ENCODE measurements at regions not wholly inside any gene's neighbourhood (a gene's known extent, or its start where the extent isn't known, plus 50 kb on each side); places are given as distances from the start of the nearest gene placed in this dataset.
A peak's percentile ranks its signal among the peaks of the same experiment; 100 is the strongest.

- Histone ChIP-seq H3K9ac (ENCODE audit: control insufficient read depth, insufficient read depth, low read length) (no peak overlapping the region), H4K20me1 (ENCODE audit: control insufficient read depth, insufficient read depth) (no peaks in the 10 kb centered on the region), H3K36me3 (ENCODE audit: control insufficient read depth in 2 of 2, insufficient read depth in 2 of 2, low read length in 1 of 2) (no peaks in the 10 kb centered on the region), H3K27me3 (replicated peaks in 1 of 2; ENCODE audit: control insufficient read depth in 2 of 2, insufficient read depth in 2 of 2, low read length in 1 of 2) (no peaks in the 10 kb centered on the region), H3K4me3 (no peak overlapping the region), H3K27ac (ENCODE audit: control insufficient read depth, insufficient read depth) (no peak overlapping the region), H3K4me2 (ENCODE audit: control insufficient read depth, insufficient read depth) (no peak overlapping the region), H2AFZ (ENCODE audit: control insufficient read depth, low read depth, low read length) (no peak overlapping the region), H3K79me2 (ENCODE audit: control insufficient read depth, insufficient read depth, low read length) (no peaks in the 10 kb centered on the region), H3K4me1 (ENCODE audit: control insufficient read depth, insufficient read depth, low read length) (no peaks in the 10 kb centered on the region), H3K9me3 (replicated peaks; ENCODE audit: control insufficient read depth, insufficient read depth, low read length) (no peaks in the 10 kb centered on the region)
- ATAC-seq (peak; percentile 91), FAIRE-seq (no peak), DNase-seq (ENCODE audit: low read depth, low spot score) (no peak)
- SMC1A ChIA-PET (ENCODE audit: uncharacterized antibody, unreplicated experiment): interaction anchor here (0.6 to 1.1 kb wide), 3 partner anchors 249 to 1671 kb away, joined by 3 to 4 read pairs (median 3); no protein-coding TSS in a partner anchor
- POLR2A ChIA-PET: no interaction called here
- no TSS peak for BruUV-seq (replicated peaks)
- WGBS (ENCODE audit: insufficient coverage, insufficient replicate concordance, low lambda C conversion rate, missing lambda C conversion rate): 16% methylated on average over 5 of the region's 5 CpGs
- in situ Hi-C loops (cut with MboI): loop anchor here (5.0 to 10.0 kb wide), 2 partner anchors 1671 to 1794 kb away; no protein-coding TSS in a partner anchor
- intact Hi-C loops (cut with micrococcal nuclease; ENCODE audit: unreplicated experiment): loop anchor here (10.0 kb wide), 1 partner anchor 1774 kb away; no protein-coding TSS in a partner anchor
- CTCF ChIA-PET: interaction anchor here (0.5 to 2.2 kb wide), 7 partner anchors 12 to 1671 kb away, joined by 3 to 9 read pairs (median 5); no protein-coding TSS in a partner anchor
- TF ChIP-seq E2F4 (IDR thresholded peaks at IDR 0.05; ENCODE audit: low read depth, low read length): no peak
- TF ChIP-seq BHLHE40 (IDR thresholded peaks at IDR 0.05; ENCODE audit: borderline replicate concordance in 1 of 2, low read depth in 2 of 2, low read length in 1 of 2): peak; percentile 53 to 55; a peak in 2 of 4 replicates
- TF ChIP-seq RAD21 (IDR thresholded peaks at IDR 0.05; ENCODE audit: insufficient read depth, low read depth, low read length): peak; percentile 84
- no peak for TF ChIP-seq SIN3A (IDR thresholded peaks at IDR 0.05; ENCODE audit: low read depth, low read length)
- peak; percentile 75 to 86 (median 83) for TF ChIP-seq CTCF (IDR thresholded peaks at IDR 0.05 in 2 of 3, conservative IDR thresholded peaks at IDR 0.05 in 1 of 3; ENCODE audit: control insufficient read depth in 2 of 3, extremely low read depth in 1 of 3, insufficient read depth in 1 of 3, low read depth in 3 of 3, low read length in 3 of 3)
- peak; percentile 46; the same call in 1 of the 2 replicates for TF ChIP-seq SMC3 (IDR thresholded peaks at IDR 0.05; ENCODE audit: borderline replicate concordance, low read length)
- RAD21 ChIA-PET (ENCODE audit: unreplicated experiment): interaction anchor here (1.1 to 1.2 kb wide), 2 partner anchors 10 to 1671 kb away, joined by 3 to 6 read pairs; no protein-coding TSS in a partner anchor
These were observed 74.6 kb downstream of the DMRTA2 start for GRCh38 chr1:50348449-50349241.

Measured in GM12878 (cell line).